A549 (cell line): ENCODE measurements at regions not wholly inside any gene's neighbourhood (a gene's known extent, or its start where the extent isn't known, plus 50 kb on each side); places are given as distances from the start of the nearest gene placed in this dataset.

ENCODE experiments used
- ATAC-seq, 2 experiments: fragments of 200-7000 bp in 1 of 2; fragments of >200 bp in 1 of 2; cut with Nextera tagmentation in 1 of 2; cut with Tn5 transposase in 1 of 2; 3 replicates each; pipeline versions ENCODE4 v1.8.0 to v1.9.1; 2018 to 2020; ENCODE audit warnings: mild to moderate bottlenecking in 1 of 2, moderate library complexity in 1 of 2
- CTCF ChIA-PET: fragments of 300-600 bp; sonication (Branson Sonifier 250); formaldehyde crosslinking; extraction: SDS; loops from one replicate; lab custom pipeline; 2021; ENCODE audit warnings: antibody characterized with exemption, inconsistent platforms; lab: Yijun Ruan, JAX
- POLR2A ChIA-PET: fragments of 350-600 bp; formaldehyde crosslinking; extraction: SDS; loops from one replicate; lab custom pipeline; 2021; ENCODE audit warnings: antibody characterized with exemption, inconsistent platforms; lab: Yijun Ruan, JAX
- DNase-seq, 2 experiments: peaks; one replicate each; pipeline versions ENCODE4 v3.0.0 to v3.0.0-alpha.2; 2011 to 2016; ENCODE audit warnings: low read depth in 1 of 2, low spot score in 1 of 2
- FAIRE-seq: peaks from 2 replicates; lab custom pipeline; 2011; peaks lifted over from hg19 to GRCh38; lab: Jason Lieb, UNC
- H3K27ac ChIP-seq, 2 experiments: fragments of >200 bp; sonication (Bioruptor Twin); formaldehyde crosslinking; 3 replicates each; pipeline ENCODE4 v1.5.1; 2016 to 2017
- H3K4me1 ChIP-seq: fragments of >200 bp; sonication (Bioruptor Twin); formaldehyde crosslinking; 3 replicates; pipeline ENCODE4 v1.6.1; 2016
- H3K4me2 ChIP-seq: fragments of >200 bp; sonication (Bioruptor Twin); formaldehyde crosslinking; 3 replicates; pipeline ENCODE4 v1.6.1; 2016
- H3K4me3 ChIP-seq: fragments of >200 bp; sonication (Bioruptor Twin); formaldehyde crosslinking; 3 replicates; pipeline ENCODE4 v1.5.1; 2016
- H3K9me3 ChIP-seq: fragments of >200 bp; sonication (Bioruptor Twin); formaldehyde crosslinking; 3 replicates; pipeline ENCODE4 v1.6.1; 2016
- ATOH8 ChIP-seq: fragments of 250-450 bp; sonication (Bioruptor Pico); IDR thresholded peaks from 2 replicates; pipeline ENCODE4 v1.5.0; 2020; ENCODE audit warnings: low read depth, mild to moderate bottlenecking, moderate library complexity
- BHLHE40 ChIP-seq: IDR thresholded peaks from 2 replicates; pipeline ENCODE4 v1.6.1; 2012; ENCODE audit warnings: low read depth, low read length, inconsistent platforms
- CBX2 ChIP-seq: fragments of 200-600 bp; sonication (generic); IDR thresholded peaks from 2 replicates; pipeline ENCODE4 v1.6.1; 2016; ENCODE audit warnings: low read depth, mild to moderate bottlenecking, borderline replicate concordance
- CBX8 ChIP-seq: fragments of 200-600 bp; sonication (generic); IDR thresholded peaks from 2 replicates; pipeline ENCODE4 v1.6.1; 2016
- CHD4 ChIP-seq: fragments of 200-600 bp; sonication (generic); IDR thresholded peaks from 2 replicates; pipeline ENCODE4 v1.6.1; 2016; ENCODE audit warnings: antibody characterized with exemption, mild to moderate bottlenecking, borderline replicate concordance
- EHF ChIP-seq: fragments of 250-450 bp; sonication (Bioruptor Pico); IDR thresholded peaks from 2 replicates; pipeline ENCODE4 v1.5.0; 2020; ENCODE audit warnings: mild to moderate bottlenecking
- EP300 ChIP-seq, 2 experiments: fragments of >200 bp; sonication (Bioruptor Twin); formaldehyde crosslinking; IDR thresholded peaks; 2 replicates in 1 of 2; 3 replicates in 1 of 2; pipeline ENCODE4 v1.6.1; 2016 to 2017
- FOSL2 ChIP-seq, 2 experiments: fragments of 450-650 bp in 1 of 2; fragments of >200 bp in 1 of 2; sonication (Bioruptor Twin) in 1 of 2; formaldehyde crosslinking; IDR thresholded peaks; 2 replicates each; pipeline versions ENCODE4 v1.5.0 to v1.6.1; 2016 to 2020; ENCODE audit warnings: mild to moderate bottlenecking in 1 of 2, moderate library complexity in 1 of 2
- GATA3 ChIP-seq: IDR thresholded peaks from 2 replicates; pipeline ENCODE4 v1.6.1; 2012; ENCODE audit warnings: borderline replicate concordance
- HDAC2 ChIP-seq: fragments of 200-600 bp; sonication (generic); IDR thresholded peaks from 2 replicates; pipeline ENCODE4 v1.6.1; 2016
- HEYL ChIP-seq: fragments of 250-450 bp; sonication (Bioruptor Pico); IDR thresholded peaks from 2 replicates; pipeline ENCODE4 v1.8.0; 2021; ENCODE audit warnings: mild to moderate bottlenecking, moderate library complexity
- HMGXB4 ChIP-seq: fragments of 250-450 bp; sonication (Bioruptor Pico); IDR thresholded peaks from 2 replicates; pipeline ENCODE4 v1.5.0; 2021; ENCODE audit warnings: mild to moderate bottlenecking, moderate library complexity, borderline replicate concordance
- HOXA7 ChIP-seq: fragments of 250-450 bp; sonication (Bioruptor Pico); IDR thresholded peaks from 2 replicates; pipeline ENCODE4 v1.5.0; 2020; ENCODE audit warnings: mild to moderate bottlenecking, moderate library complexity
- HOXB5 ChIP-seq: fragments of 250-450 bp; sonication (Bioruptor Pico); IDR thresholded peaks from 2 replicates; pipeline ENCODE4 v1.5.0; 2020; ENCODE audit warnings: mild to moderate bottlenecking, moderate library complexity
- JUN ChIP-seq, 2 experiments: fragments of >200 bp; sonication (Bioruptor Twin); formaldehyde crosslinking; IDR thresholded peaks; 2 replicates in 1 of 2; 3 replicates in 1 of 2; pipeline ENCODE4 v1.6.1; 2016 to 2017
- JUNB ChIP-seq: fragments of >200 bp; sonication (Bioruptor Twin); formaldehyde crosslinking; IDR thresholded peaks from 2 replicates; pipeline ENCODE4 v1.6.1; 2016
- KDM1A ChIP-seq: fragments of 200-600 bp; sonication (generic); IDR thresholded peaks from 2 replicates; pipeline ENCODE4 v1.6.1; 2016; ENCODE audit warnings: low read depth, mild to moderate bottlenecking
- KDM5A ChIP-seq: fragments of 200-600 bp; sonication (generic); IDR thresholded peaks from 2 replicates; pipeline ENCODE4 v1.6.1; 2016; ENCODE audit warnings: antibody characterized with exemption, mild to moderate bottlenecking
- MAX ChIP-seq: IDR thresholded peaks from 2 replicates; pipeline ENCODE4 v1.6.1; 2012
- MAZ ChIP-seq: fragments of 150-350 bp; IDR thresholded peaks from 2 replicates; pipeline ENCODE4 v1.6.1; 2014; ENCODE audit warnings: antibody characterized with exemption, low read depth, low read length, borderline replicate concordance
- PBX3 ChIP-seq: IDR thresholded peaks from 2 replicates; pipeline ENCODE4 v1.6.1; 2012
- RARB ChIP-seq: fragments of 250-450 bp; sonication (Bioruptor Pico); IDR thresholded peaks from 2 replicates; pipeline ENCODE4 v1.8.0; 2021; ENCODE audit warnings: mild to moderate bottlenecking, moderate library complexity
- TP53 ChIP-seq: fragments of 250-450 bp; sonication (Bioruptor Pico); IDR thresholded peaks from 2 replicates; pipeline ENCODE4 v1.5.0; 2021; ENCODE audit warnings: mild to moderate bottlenecking, moderate library complexity
- ZFP36 ChIP-seq: fragments of 450-650 bp; IDR thresholded peaks from 2 replicates; pipeline ENCODE4 v1.6.1; 2014; ENCODE audit warnings: borderline replicate concordance; ENCODE audit not compliant: partially characterized antibody
- ZNF302 ChIP-seq: fragments of 250-450 bp; sonication (Bioruptor Pico); IDR thresholded peaks from 2 replicates; pipeline ENCODE4 v1.9.0; 2021; ENCODE audit warnings: inconsistent platforms, mild to moderate bottlenecking, moderate library complexity
- WGBS: methylation state at CpG from one replicate; pipeline ENCODE4 v1.1.6; 2017; ENCODE audit errors: missing lambda C conversion rate; 5-methylcytosine and 5-hydroxymethylcytosine counted together

GRCh38 chr2:220744861-220745260 is 827.2 kb downstream of the EPHA4 start:
- FAIRE-seq: no peak
- CTCF ChIA-PET: interaction anchor here (0.6 kb wide), 1 partner anchor 86 kb away, joined by 3 read pairs; no protein-coding TSS in a partner anchor

GRCh38 chr2:220745682-220746081 is 826.4 kb downstream of the EPHA4 start:
- Histone ChIP-seq H3K4me3 (no peak overlapping the region), H3K4me1 (no peaks in the 10 kb centered on the region), H3K4me2 (no peak overlapping the region), H3K27ac (no peak overlapping the region), H3K9me3 (no peaks in the 10 kb centered on the region)
- no peak for TF ChIP-seq MAX
- TF ChIP-seq HMGXB4 (CRISPR knock-in tag): no peak
- no peak for TF ChIP-seq CBX8
- no peak for TF ChIP-seq HEYL (CRISPR knock-in tag)
- TF ChIP-seq CHD4: no peak
- TF ChIP-seq HOXA7: no peak
- no peak for TF ChIP-seq ZNF302 (CRISPR knock-in tag)
- TF ChIP-seq EHF (CRISPR knock-in tag): no peak
- no peak for TF ChIP-seq GATA3
- TF ChIP-seq HOXB5 (CRISPR knock-in tag): no peak
- no peak for TF ChIP-seq HDAC2
- no peak for TF ChIP-seq CBX2
- TF ChIP-seq JUN (IDR thresholded peaks at IDR 0.05): no peak
- TF ChIP-seq EP300 (IDR thresholded peaks at IDR 0.05): no peak
- no peak for TF ChIP-seq MAZ
- TF ChIP-seq BHLHE40: no peak
- no peak for ATAC-seq
- no peak for FAIRE-seq
- 59% methylated on average over 8 of the region's 8 CpGs for WGBS
- ChIA-PET CTCF (no interaction called here), POLR2A (no interaction called here)
- no peak for DNase-seq

More at GRCh38 chr2:220744861-220745260, 827.2 kb downstream of the EPHA4 start:
- DNase-seq: no peak
- Histone ChIP-seq H3K9me3 (peaks cover 2% of the 10 kb centered on the region; the same call in 1 of the 3 replicates), H3K4me2 (no peak overlapping the region), H3K4me1 (no peaks in the 10 kb centered on the region), H3K4me3 (no peak overlapping the region), H3K27ac (no peak overlapping the region)
- POLR2A ChIA-PET: no interaction called here
- 9% methylated on average over 2 of the region's 2 CpGs for WGBS
- no peak for ATAC-seq
- no peak for TF ChIP-seq ZFP36
- no peak for TF ChIP-seq CBX2
- TF ChIP-seq KDM5A: no peak
- TF ChIP-seq MAZ: no peak
- TF ChIP-seq RARB: no peak
- no peak for TF ChIP-seq JUNB
- TF ChIP-seq PBX3: no peak
- TF ChIP-seq ZNF302 (CRISPR knock-in tag): no peak
- TF ChIP-seq ATOH8 (CRISPR knock-in tag): no peak
- no peak for TF ChIP-seq FOSL2 (IDR thresholded peaks at IDR 0.05)
- no peak for TF ChIP-seq FOSL2 (CRISPR knock-in tag; IDR thresholded peaks at IDR 0.05)
- no peak for TF ChIP-seq JUN (IDR thresholded peaks at IDR 0.05)
- no peak for TF ChIP-seq TP53 (CRISPR knock-in tag)
- TF ChIP-seq KDM1A: no peak
- no peak for TF ChIP-seq CBX8
